Adrenal gland (tissue), 5 donors: ENCODE measurements at regions not wholly inside any gene's neighbourhood (a gene's known extent, or its start where the extent isn't known, plus 50 kb on each side); places are given as distances from the start of the nearest gene placed in this dataset.

Experiments
- CTCF ChIP-seq, 6 experiments: fragments of 450-650 bp in 4 of 6; fragments of 200-600 bp in 2 of 6; sonication (generic) in 1 of 6; IDR thresholded peaks; 1 replicate in 5 of 6; 2 replicates in 1 of 6; pipeline versions ENCODE4 v1.5.1 to v1.8.0; 2016 to 2021; ENCODE audit warnings: antibody characterized with exemption in 6 of 6, mild to moderate bottlenecking in 2 of 6, moderate library complexity in 1 of 6
- POLR2A ChIP-seq, 2 donors: fragments of 450-650 bp; IDR thresholded peaks; one replicate each; pipeline ENCODE4 v1.6.1; 2017; ENCODE audit warnings: antibody characterized with exemption in 2 of 2, mild to moderate bottlenecking in 2 of 2, moderate library complexity in 1 of 2
- donor health status: DM: no; HTN: no; CAD: no.

GRCh38 chr2:17257189-17257909, 260.9 kb downstream of the RAD51AP2 start:
- TF ChIP-seq CTCF (IDR thresholded peaks at IDR 0.05) = no peak
- no peak for TF ChIP-seq POLR2A (IDR thresholded peaks at IDR 0.05)
